HEK293T (cell line): ENCODE measurements at regions not wholly inside any gene's neighbourhood (a gene's known extent, or its start where the extent isn't known, plus 50 kb on each side); places are given as distances from the start of the nearest gene placed in this dataset.

Source experiments
- BHLHE40 ChIP-seq: fragments of 450-650 bp; IDR thresholded peaks from 2 replicates; pipeline ENCODE4 v1.6.1; 2016; ENCODE audit warnings: mild to moderate bottlenecking, moderate library complexity, borderline replicate concordance
- CTBP1 ChIP-seq: fragments of 450-650 bp; IDR thresholded peaks from 2 replicates; pipeline ENCODE4 v1.6.1; 2016; ENCODE audit warnings: borderline replicate concordance
- ELF4 ChIP-seq: fragments of 450-650 bp; IDR thresholded peaks from 2 replicates; pipeline ENCODE4 v1.6.1; 2017; ENCODE audit warnings: antibody characterized with exemption
- FOXA1 ChIP-seq: fragments of 450-650 bp; IDR thresholded peaks from 2 replicates; pipeline ENCODE4 v1.6.1; 2016; ENCODE audit warnings: mild to moderate bottlenecking
- FOXK2 ChIP-seq: fragments of 450-650 bp; IDR thresholded peaks from 2 replicates; pipeline ENCODE4 v1.6.1; 2016; ENCODE audit warnings: mild to moderate bottlenecking
- HDGF ChIP-seq: fragments of 450-650 bp; IDR thresholded peaks from 2 replicates; pipeline ENCODE4 v1.6.1; 2017; ENCODE audit warnings: antibody characterized with exemption, borderline replicate concordance
- NFRKB ChIP-seq: fragments of 450-650 bp; IDR thresholded peaks from 2 replicates; pipeline ENCODE4 v1.6.1; 2016; ENCODE audit warnings: mild to moderate bottlenecking, moderate library complexity
- SP1 ChIP-seq: fragments of 450-650 bp; IDR thresholded peaks from 2 replicates; pipeline ENCODE4 v1.6.1; 2017
- SUZ12 ChIP-seq: fragments of 450-650 bp; IDR thresholded peaks from 2 replicates; pipeline ENCODE4 v1.6.1; 2016; ENCODE audit warnings: mild to moderate bottlenecking
- TARDBP ChIP-seq: fragments of 450-650 bp; IDR thresholded peaks from 2 replicates; pipeline ENCODE4 v1.6.1; 2016
- ZNF384 ChIP-seq: fragments of 450-650 bp; IDR thresholded peaks from 2 replicates; pipeline ENCODE4 v1.6.1; 2016

GRCh38 chr10:118853916-118854315 is 99.1 kb upstream of the CACUL1 start:
- TF ChIP-seq FOXK2: no peak
- TF ChIP-seq SUZ12: no peak
- no peak for TF ChIP-seq ZNF384
- no peak for TF ChIP-seq NFRKB
- no peak for TF ChIP-seq ELF4
- TF ChIP-seq FOXA1: no peak
- TF ChIP-seq SP1: no peak
- no peak for TF ChIP-seq TARDBP
- no peak for TF ChIP-seq BHLHE40
- no peak for TF ChIP-seq CTBP1
- no peak for TF ChIP-seq HDGF
